NCI-H128 (cell line): ENCODE measurements at regions not wholly inside any gene's neighbourhood (a gene's known extent, or its start where the extent isn't known, plus 50 kb on each side); places are given as distances from the start of the nearest gene placed in this dataset.

ENCODE experiments used
- DNase-seq: peaks from one replicate; lab custom pipeline; 2025; ENCODE audit not compliant: unreplicated experiment; lab: John Stamatoyannopoulos, UW

GRCh38 chr18:50475538-50476193 lies 84.2 kb upstream of the MAPK4 start:
- DNase-seq, result no peak

GRCh38 chr18:50492097-50492496 lies 67.8 kb upstream of the MAPK4 start:
- DNase-seq, result no peak

- DNase-seq, result no peak
Measured at GRCh38 chr18:50494569-50494968, 65.3 kb upstream of the MAPK4 start.

- DNase-seq, result no peak
Measured at GRCh38 chr18:50506362-50506761, 53.5 kb upstream of the MAPK4 start.

- peak; percentile 43 for DNase-seq
Measured at GRCh38 chr18:50507120-50507590, 52.7 kb upstream of the MAPK4 start.

- DNase-seq, result no peak
Measured at GRCh38 chr18:50508228-50508627, 51.7 kb upstream of the MAPK4 start.

- no peak for DNase-seq
Measured at GRCh38 chr18:50509012-50509411, 50.9 kb upstream of the MAPK4 start.
